ENCODE measurements at regions not wholly inside any gene's neighbourhood (a gene's known extent, or its start where the extent isn't known, plus 50 kb on each side); places are given as distances from the start of the nearest gene placed in this dataset.

GRCh38 chr7:142593106-142593505, 156.2 kb upstream of the PRSS1 start (continued):
- TF ChIP-seq TEAD4 (CRISPR knock-in tag; IDR thresholded peaks at IDR 0.05) (no peak), GABPB1 (CRISPR knock-in tag; IDR thresholded peaks at IDR 0.05) (no peak)

- H3K36me3 Mint-ChIP-seq: no peaks in the 10 kb centered on the region
Observed at GRCh38 chr7:142592664-142593063, 156.6 kb upstream of the PRSS1 start.

More at GRCh38 chr7:142592664-142593063, 156.6 kb upstream of the PRSS1 start:
- DNase-seq (ENCODE audit: low spot score) (no peak), ATAC-seq (no peak)
- Mint-ChIP-seq H3K27me3 (ENCODE audit: low read depth) (no peaks in the 10 kb centered on the region), H3K27ac (no peak overlapping the region), H3K4me3 (no peak overlapping the region), H3K9me3 (no peaks in the 10 kb centered on the region), H3K4me1 (no peaks in the 10 kb centered on the region)
- ChIA-PET CTCF (interaction anchor here (1.2 kb wide), 1 partner anchor 11 kb away, joined by 3 read pairs; no protein-coding TSS in a partner anchor), POLR2A (no interaction called here)
- TF ChIP-seq ZNF416 (CRISPR knock-in tag; IDR thresholded peaks at IDR 0.05) (no peak), ATF3 (CRISPR knock-in tag; conservative IDR thresholded peaks at IDR 0.05) (no peak), EMX1 (CRISPR knock-in tag; IDR thresholded peaks at IDR 0.05) (no peak), NR1H2 (CRISPR knock-in tag; IDR thresholded peaks at IDR 0.05) (no peak), ESRRA (CRISPR knock-in tag; IDR thresholded peaks at IDR 0.05; ENCODE audit: borderline replicate concordance) (no peak), CREM (CRISPR knock-in tag; IDR thresholded peaks at IDR 0.05) (no peak), OVOL2 (CRISPR knock-in tag; IDR thresholded peaks at IDR 0.05; ENCODE audit: borderline replicate concordance) (no peak), ZNF263 (CRISPR knock-in tag; IDR thresholded peaks at IDR 0.05; ENCODE audit: low read depth) (no peak), STAT6 (CRISPR knock-in tag; conservative IDR thresholded peaks at IDR 0.05; ENCODE audit: low read depth) (no peak), MAX (CRISPR knock-in tag; IDR thresholded peaks at IDR 0.05) (no peak), AFF4 (CRISPR knock-in tag; IDR thresholded peaks at IDR 0.05; ENCODE audit: borderline replicate concordance) (no peak), PRDM15 (CRISPR knock-in tag; IDR thresholded peaks at IDR 0.05) (no peak), PREB (CRISPR knock-in tag; IDR thresholded peaks at IDR 0.05; ENCODE audit: borderline replicate concordance) (no peak), ATF1 (CRISPR knock-in tag; IDR thresholded peaks at IDR 0.05) (no peak), ZBTB21 (CRISPR knock-in tag; IDR thresholded peaks at IDR 0.05; ENCODE audit: borderline replicate concordance) (no peak), FOXP4 (CRISPR knock-in tag; IDR thresholded peaks at IDR 0.05) (no peak), E2F1 (CRISPR knock-in tag; IDR thresholded peaks at IDR 0.05) (no peak), ZMAT4 (CRISPR knock-in tag; IDR thresholded peaks at IDR 0.05) (no peak), ZNF232 (CRISPR knock-in tag; IDR thresholded peaks at IDR 0.05) (no peak)
